ENCODE measurements at regions not wholly inside any gene's neighbourhood (a gene's known extent, or its start where the extent isn't known, plus 50 kb on each side); places are given as distances from the start of the nearest gene placed in this dataset.

DNA sequence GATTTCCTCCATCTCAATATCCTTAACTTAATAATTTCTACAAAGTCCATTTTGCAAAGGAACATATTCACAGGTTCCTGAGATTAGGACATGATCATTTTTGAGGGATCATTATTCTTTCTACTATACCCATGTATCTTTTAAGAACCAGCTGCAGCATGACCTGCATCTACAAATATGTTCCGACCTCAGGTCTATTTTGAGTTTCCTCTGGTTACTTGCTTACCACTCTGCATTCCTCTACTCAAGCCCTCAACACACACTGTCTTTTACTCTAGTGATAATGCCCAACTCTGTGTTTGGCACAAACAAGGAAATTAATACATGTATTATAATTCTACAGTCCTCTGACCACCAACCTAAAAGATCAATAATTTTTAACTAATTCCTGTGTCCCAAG, 386.1 kb downstream of the DNAH5 start:
- no peak for TF ChIP-seq EZH2 (IDR thresholded peaks at IDR 0.05; ENCODE audit: borderline replicate concordance)
- TF ChIP-seq, protein P1, sequence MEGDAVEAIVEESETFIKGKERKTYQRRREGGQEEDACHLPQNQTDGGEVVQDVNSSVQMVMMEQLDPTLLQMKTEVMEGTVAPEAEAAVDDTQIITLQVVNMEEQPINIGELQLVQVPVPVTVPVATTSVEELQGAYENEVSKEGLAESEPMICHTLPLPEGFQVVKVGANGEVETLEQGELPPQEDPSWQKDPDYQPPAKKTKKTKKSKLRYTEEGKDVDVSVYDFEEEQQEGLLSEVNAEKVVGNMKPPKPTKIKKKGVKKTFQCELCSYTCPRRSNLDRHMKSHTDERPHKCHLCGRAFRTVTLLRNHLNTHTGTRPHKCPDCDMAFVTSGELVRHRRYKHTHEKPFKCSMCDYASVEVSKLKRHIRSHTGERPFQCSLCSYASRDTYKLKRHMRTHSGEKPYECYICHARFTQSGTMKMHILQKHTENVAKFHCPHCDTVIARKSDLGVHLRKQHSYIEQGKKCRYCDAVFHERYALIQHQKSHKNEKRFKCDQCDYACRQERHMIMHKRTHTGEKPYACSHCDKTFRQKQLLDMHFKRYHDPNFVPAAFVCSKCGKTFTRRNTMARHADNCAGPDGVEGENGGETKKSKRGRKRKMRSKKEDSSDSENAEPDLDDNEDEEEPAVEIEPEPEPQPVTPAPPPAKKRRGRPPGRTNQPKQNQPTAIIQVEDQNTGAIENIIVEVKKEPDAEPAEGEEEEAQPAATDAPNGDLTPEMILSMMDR (IDR thresholded peaks at IDR 0.05; ENCODE audit: poor library complexity): no peak

Measured in hepatocyte (in vitro differentiated cells).